ENCODE measurements at regions not wholly inside any gene's neighbourhood (a gene's known extent, or its start where the extent isn't known, plus 50 kb on each side); places are given as distances from the start of the nearest gene placed in this dataset.
A peak's percentile ranks its signal among the peaks of the same experiment; 100 is the strongest.

- H3K4me1 ChIP-seq (ENCODE audit: insufficient read depth, low read length), result peaks cover 5% of the 10 kb centered on the region
- no peak overlapping the region for H3K4me3 ChIP-seq (ENCODE audit: insufficient read depth, low read depth, low read length)
- H3K9me3 ChIP-seq (ENCODE audit: insufficient read depth, low read depth, low read length), result no peaks in the 10 kb centered on the region
- no peak overlapping the region for H3K27ac ChIP-seq (ENCODE audit: low read depth, low read length)
- no peaks in the 10 kb centered on the region for H3K36me3 Mint-ChIP-seq (ENCODE audit: low read depth, unreplicated experiment)
- H3K4me1 Mint-ChIP-seq (ENCODE audit: low read depth, unreplicated experiment), result peaks cover 13% of the 10 kb centered on the region
- no peaks in the 10 kb centered on the region for H4K20me1 ChIP-seq (ENCODE audit: insufficient read depth, low read length)
- no peak overlapping the region for H2AFZ ChIP-seq (ENCODE audit: low read depth, low read length)
- no peaks in the 10 kb centered on the region for H3K36me3 ChIP-seq (ENCODE audit: insufficient read depth, low read length)
- peaks cover 3% of the 10 kb centered on the region for H3K9me3 Mint-ChIP-seq (ENCODE audit: unreplicated experiment)
- H3K27me3 ChIP-seq (ENCODE audit: insufficient read depth, low read length), result no peaks in the 10 kb centered on the region
- TF ChIP-seq, protein P1, sequence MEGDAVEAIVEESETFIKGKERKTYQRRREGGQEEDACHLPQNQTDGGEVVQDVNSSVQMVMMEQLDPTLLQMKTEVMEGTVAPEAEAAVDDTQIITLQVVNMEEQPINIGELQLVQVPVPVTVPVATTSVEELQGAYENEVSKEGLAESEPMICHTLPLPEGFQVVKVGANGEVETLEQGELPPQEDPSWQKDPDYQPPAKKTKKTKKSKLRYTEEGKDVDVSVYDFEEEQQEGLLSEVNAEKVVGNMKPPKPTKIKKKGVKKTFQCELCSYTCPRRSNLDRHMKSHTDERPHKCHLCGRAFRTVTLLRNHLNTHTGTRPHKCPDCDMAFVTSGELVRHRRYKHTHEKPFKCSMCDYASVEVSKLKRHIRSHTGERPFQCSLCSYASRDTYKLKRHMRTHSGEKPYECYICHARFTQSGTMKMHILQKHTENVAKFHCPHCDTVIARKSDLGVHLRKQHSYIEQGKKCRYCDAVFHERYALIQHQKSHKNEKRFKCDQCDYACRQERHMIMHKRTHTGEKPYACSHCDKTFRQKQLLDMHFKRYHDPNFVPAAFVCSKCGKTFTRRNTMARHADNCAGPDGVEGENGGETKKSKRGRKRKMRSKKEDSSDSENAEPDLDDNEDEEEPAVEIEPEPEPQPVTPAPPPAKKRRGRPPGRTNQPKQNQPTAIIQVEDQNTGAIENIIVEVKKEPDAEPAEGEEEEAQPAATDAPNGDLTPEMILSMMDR (IDR thresholded peaks at IDR 0.05; ENCODE audit: insufficient read depth, low read depth, low read length), result no peak
- TF ChIP-seq EZH2 (IDR thresholded peaks at IDR 0.05; ENCODE audit: insufficient read depth, low read length), result no peak
- H3K27me3 Mint-ChIP-seq (ENCODE audit: low read depth, unreplicated experiment), result no peaks in the 10 kb centered on the region
- no peak for FAIRE-seq
- H3K4me2 ChIP-seq (ENCODE audit: low read length), result no peak overlapping the region
- H3K4me3 Mint-ChIP-seq (ENCODE audit: unreplicated experiment), result no peak overlapping the region
- H3K79me2 ChIP-seq (ENCODE audit: insufficient read depth, low read length), result no peaks in the 10 kb centered on the region
- no peak overlapping the region for H3K9ac ChIP-seq (ENCODE audit: low read length)
- no peak overlapping the region for H3K27ac Mint-ChIP-seq (ENCODE audit: unreplicated experiment)
- no peak for DNase-seq (ENCODE audit: low read depth)
These were observed 147.5 kb downstream of the LURAP1L start for GRCh38 chr9:12922224-12922866.

DNA sequence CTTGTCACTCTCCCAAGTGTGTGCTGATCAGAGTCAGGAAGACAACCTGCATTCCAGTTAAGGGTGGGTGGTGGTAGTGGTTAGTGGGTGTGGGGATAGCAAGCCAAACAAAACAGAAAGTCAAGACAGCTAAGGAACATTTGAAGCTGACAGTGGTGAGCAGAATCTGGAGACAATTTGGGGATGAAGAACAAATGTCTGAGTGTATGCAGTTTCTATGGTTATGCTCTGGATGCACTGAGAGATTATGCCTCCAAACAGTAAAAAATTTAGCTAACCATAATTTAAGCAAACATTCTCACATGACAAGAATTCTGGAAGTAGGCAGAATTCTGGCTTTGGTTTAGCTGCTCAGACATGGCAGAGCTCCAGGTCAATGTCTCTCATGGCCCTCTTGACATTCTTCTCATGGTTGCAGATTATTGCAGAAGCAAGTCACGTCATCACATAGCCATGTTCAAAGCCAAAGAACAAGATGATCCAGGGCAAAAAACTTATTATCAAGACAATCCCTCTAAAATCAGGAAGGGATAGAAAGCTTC, 148.7 kb downstream of the LURAP1L start:
- H4K20me1 ChIP-seq (ENCODE audit: insufficient read depth, low read length), result no peaks in the 10 kb centered on the region
- no peaks in the 10 kb centered on the region for H3K27me3 ChIP-seq (ENCODE audit: insufficient read depth, low read length)
- DNase-seq (ENCODE audit: low read depth) (peak; percentile 85), FAIRE-seq (peak; percentile 47)
- Mint-ChIP-seq H3K27ac (ENCODE audit: unreplicated experiment) (peak overlapping the region; percentile 13), H3K4me3 (ENCODE audit: unreplicated experiment) (no peak overlapping the region), H3K27me3 (ENCODE audit: low read depth, unreplicated experiment) (no peaks in the 10 kb centered on the region), H3K36me3 (ENCODE audit: low read depth, unreplicated experiment) (no peaks in the 10 kb centered on the region), H3K4me1 (ENCODE audit: low read depth, unreplicated experiment) (peaks cover 13% of the 10 kb centered on the region), H3K9me3 (ENCODE audit: unreplicated experiment) (peaks cover 3% of the 10 kb centered on the region)
- peak overlapping the region; percentile 45 for H3K4me2 ChIP-seq (ENCODE audit: low read length)
- no peak overlapping the region for H3K9ac ChIP-seq (ENCODE audit: low read length)
- H3K4me1 ChIP-seq (ENCODE audit: insufficient read depth, low read length), result peaks cover 5% of the 10 kb centered on the region
- no peak overlapping the region for H3K27ac ChIP-seq (ENCODE audit: low read depth, low read length)
- no peaks in the 10 kb centered on the region for H3K9me3 ChIP-seq (ENCODE audit: insufficient read depth, low read depth, low read length)
- no peak for TF ChIP-seq EZH2 (IDR thresholded peaks at IDR 0.05; ENCODE audit: insufficient read depth, low read length)
- TF ChIP-seq, protein P1 (IDR thresholded peaks at IDR 0.05; ENCODE audit: insufficient read depth, low read depth, low read length), result no peak
- H2AFZ ChIP-seq (ENCODE audit: low read depth, low read length), result no peak overlapping the region
- no peaks in the 10 kb centered on the region for H3K79me2 ChIP-seq (ENCODE audit: insufficient read depth, low read length)
- H3K36me3 ChIP-seq (ENCODE audit: insufficient read depth, low read length), result no peaks in the 10 kb centered on the region
- no peak overlapping the region for H3K4me3 ChIP-seq (ENCODE audit: insufficient read depth, low read depth, low read length)

- H3K9ac ChIP-seq (ENCODE audit: low read length), result no peak overlapping the region
These were observed 156.1 kb downstream of the LURAP1L start for GRCh38 chr9:12930906-12931305.

More at GRCh38 chr9:12930906-12931305, 156.1 kb downstream of the LURAP1L start:
- Histone ChIP-seq H3K4me1 (ENCODE audit: insufficient read depth, low read length) (no peaks in the 10 kb centered on the region), H3K9me3 (ENCODE audit: insufficient read depth, low read depth, low read length) (no peaks in the 10 kb centered on the region), H3K4me3 (ENCODE audit: insufficient read depth, low read depth, low read length) (no peak overlapping the region), H4K20me1 (ENCODE audit: insufficient read depth, low read length) (no peaks in the 10 kb centered on the region), H2AFZ (ENCODE audit: low read depth, low read length) (no peak overlapping the region), H3K36me3 (ENCODE audit: insufficient read depth, low read length) (no peaks in the 10 kb centered on the region), H3K27ac (ENCODE audit: low read depth, low read length) (no peak overlapping the region), H3K79me2 (ENCODE audit: insufficient read depth, low read length) (no peaks in the 10 kb centered on the region), H3K4me2 (ENCODE audit: low read length) (no peak overlapping the region), H3K27me3 (ENCODE audit: insufficient read depth, low read length) (no peaks in the 10 kb centered on the region)
- H3K27ac Mint-ChIP-seq (ENCODE audit: unreplicated experiment), result no peak overlapping the region
- H3K27me3 Mint-ChIP-seq (ENCODE audit: low read depth, unreplicated experiment), result no peaks in the 10 kb centered on the region
- no peaks in the 10 kb centered on the region for H3K36me3 Mint-ChIP-seq (ENCODE audit: low read depth, unreplicated experiment)
- DNase-seq (ENCODE audit: low read depth) (no peak), FAIRE-seq (no peak)
- H3K4me1 Mint-ChIP-seq (ENCODE audit: low read depth, unreplicated experiment), result peaks cover 11% of the 10 kb centered on the region
- TF ChIP-seq EZH2 (IDR thresholded peaks at IDR 0.05; ENCODE audit: insufficient read depth, low read length), result no peak
- TF ChIP-seq, protein P1 (IDR thresholded peaks at IDR 0.05; ENCODE audit: insufficient read depth, low read depth, low read length), result no peak
- H3K4me3 Mint-ChIP-seq (ENCODE audit: unreplicated experiment), result no peak overlapping the region
- peaks cover 3% of the 10 kb centered on the region for H3K9me3 Mint-ChIP-seq (ENCODE audit: unreplicated experiment)
